ENCODE measurements at regions not wholly inside any gene's neighbourhood (a gene's known extent, or its start where the extent isn't known, plus 50 kb on each side); places are given as distances from the start of the nearest gene placed in this dataset.

GRCh38 chr5:109531262-109531661 is 121.5 kb upstream of the PJA2 start:
- no peak for DNase-seq (ENCODE audit: low spot score)

- DNase-seq (ENCODE audit: low spot score), result no peak
Measured at GRCh38 chr5:109529987-109530386, 120.2 kb upstream of the PJA2 start.

GRCh38 chr5:109529520-109529919 is 119.7 kb upstream of the PJA2 start:
- DNase-seq (ENCODE audit: low spot score), result peak; percentile 14

- DNase-seq (ENCODE audit: low spot score), result no peak
Measured at GRCh38 chr5:109524555-109524954, 114.8 kb upstream of the PJA2 start.

GRCh38 chr5:109524026-109524425 is 114.3 kb upstream of the PJA2 start:
- no peak for DNase-seq (ENCODE audit: low spot score)

- DNase-seq (ENCODE audit: low spot score), result no peak
Measured at GRCh38 chr5:109522404-109522803, 112.6 kb upstream of the PJA2 start.

DNA sequence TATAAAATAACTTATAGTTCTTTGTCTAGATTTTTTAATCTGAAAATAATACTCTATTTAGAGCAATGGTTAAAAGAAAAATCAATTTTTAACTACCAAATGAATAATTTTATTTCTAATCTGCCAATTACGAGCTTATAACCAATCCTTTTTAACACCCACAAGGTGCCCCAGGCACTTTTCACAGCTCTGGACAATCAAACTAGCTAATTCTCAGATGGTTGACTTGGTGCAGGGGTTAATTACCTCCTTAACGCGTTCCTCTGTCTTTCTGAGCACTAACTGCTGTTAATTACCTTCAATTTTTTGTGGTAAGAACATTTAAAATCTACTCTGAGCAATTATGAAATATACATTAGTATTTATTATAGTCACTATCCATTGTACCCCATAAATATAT is 109.6 kb upstream of the PJA2 start:
- DNase-seq (ENCODE audit: low spot score), result no peak

DNA sequence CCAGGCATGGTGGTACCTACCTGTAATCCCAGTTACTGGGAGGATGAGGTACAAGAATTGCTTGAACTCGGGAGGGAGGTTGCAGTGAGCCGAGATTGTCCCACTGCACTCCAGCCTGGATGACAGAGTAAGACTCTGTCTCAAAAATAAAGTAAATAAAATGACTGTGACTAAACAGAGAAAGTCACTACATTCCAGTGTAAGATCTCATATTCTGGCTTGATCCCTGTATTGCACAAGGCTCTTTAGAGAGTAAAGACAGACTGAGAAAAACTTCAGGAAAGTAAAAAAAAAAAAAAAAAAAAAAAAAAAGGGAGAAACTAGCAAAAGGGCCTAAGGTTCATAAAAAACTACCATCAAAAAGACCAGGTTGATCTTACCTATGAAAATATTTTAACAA is 106.6 kb upstream of the PJA2 start:
- peak; percentile 42 for DNase-seq (ENCODE audit: low spot score)

GRCh38 chr5:109511980-109512734 is 102.4 kb upstream of the PJA2 start:
- no peak for DNase-seq (ENCODE audit: low spot score)

- no peak for DNase-seq (ENCODE audit: low spot score)
Measured at GRCh38 chr5:109506556-109506955, 96.8 kb upstream of the PJA2 start.

- DNase-seq (ENCODE audit: low spot score), result no peak
Measured at GRCh38 chr5:109496112-109496511, 86.3 kb upstream of the PJA2 start.

GRCh38 chr5:109487753-109488420 is 78.1 kb upstream of the PJA2 start:
- DNase-seq (ENCODE audit: low spot score), result no peak

DNA sequence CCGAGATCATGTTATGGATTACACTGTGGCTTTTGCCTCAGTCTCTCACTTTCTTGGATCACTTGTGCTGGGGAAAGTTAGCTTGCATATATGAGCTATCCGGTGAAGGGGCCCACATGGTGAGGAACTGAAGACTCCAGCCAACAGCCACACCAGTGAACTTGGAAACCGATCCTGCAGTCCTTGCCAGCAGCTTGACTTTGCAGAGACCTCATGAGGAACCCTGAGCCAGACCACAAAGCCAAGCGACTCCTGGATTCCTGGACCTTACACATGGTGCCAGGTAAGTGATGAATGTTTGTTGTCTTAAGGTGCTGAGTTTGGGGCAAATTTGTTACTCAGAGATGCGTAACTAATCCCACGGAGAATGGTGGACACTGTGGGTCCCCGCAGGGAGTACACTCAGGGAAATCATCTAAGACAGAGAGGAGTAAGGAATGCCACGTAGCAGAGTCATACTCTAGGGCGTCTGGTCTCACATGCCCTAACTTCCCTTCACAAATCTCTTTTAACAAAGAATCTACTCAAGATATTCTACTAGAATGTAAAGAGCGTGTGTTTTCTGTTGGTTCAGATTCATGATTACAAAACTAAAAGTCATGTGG is 76.5 kb upstream of the PJA2 start:
- no peak for DNase-seq (ENCODE audit: low spot score)

DNA sequence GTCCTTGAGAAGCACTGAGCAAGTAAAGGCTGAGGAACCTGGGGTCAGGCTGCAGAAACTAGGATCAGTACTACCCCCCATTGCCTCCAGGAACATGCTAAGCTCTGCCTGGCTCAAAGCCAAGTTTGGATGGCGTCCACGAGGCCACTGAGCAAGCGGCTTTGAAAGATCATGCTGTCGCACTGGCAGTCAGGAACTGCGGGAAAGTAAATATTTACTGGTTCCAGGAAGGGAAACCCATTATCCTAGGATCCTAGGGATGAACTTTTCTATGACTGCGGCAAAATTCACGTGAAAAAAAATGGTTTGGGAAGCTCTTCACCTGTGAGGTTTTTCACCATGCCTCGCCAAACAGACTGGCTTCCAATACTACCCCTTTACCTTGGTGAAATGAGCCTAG is 75.3 kb upstream of the PJA2 start:
- DNase-seq (ENCODE audit: low spot score), result no peak

GRCh38 chr5:109484597-109484996 is 74.8 kb upstream of the PJA2 start:
- DNase-seq (ENCODE audit: low spot score), result no peak

GRCh38 chr5:109483395-109483971 is 73.7 kb upstream of the PJA2 start:
- no peak for DNase-seq (ENCODE audit: low spot score)

GRCh38 chr5:109482748-109483147 is 73.0 kb upstream of the PJA2 start:
- no peak for DNase-seq (ENCODE audit: low spot score)

- DNase-seq (ENCODE audit: low spot score), result no peak
Measured at GRCh38 chr5:109479260-109479860, 69.6 kb upstream of the PJA2 start.

GRCh38 chr5:109478830-109479229 is 69.1 kb upstream of the PJA2 start:
- no peak for DNase-seq (ENCODE audit: low spot score)

DNA sequence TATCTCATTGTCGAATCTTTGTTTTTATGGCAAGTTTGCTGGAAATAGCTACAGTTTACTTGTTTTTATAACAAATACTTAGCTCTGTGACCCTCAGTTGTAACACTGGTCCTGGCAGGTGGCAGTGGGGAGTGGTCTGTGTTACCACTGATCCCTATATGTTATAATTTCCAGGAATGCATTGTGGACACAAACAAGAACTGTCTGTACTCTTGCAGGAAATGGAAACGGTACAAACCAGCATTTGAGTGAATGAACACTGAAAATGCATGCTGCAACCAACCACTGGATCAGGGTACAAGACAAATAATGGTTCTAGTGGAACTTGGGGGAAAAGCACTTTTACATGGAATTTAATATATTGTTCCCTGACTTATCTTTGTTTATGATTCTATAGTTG is 66.5 kb upstream of the PJA2 start:
- DNase-seq (ENCODE audit: low spot score), result no peak

DNA sequence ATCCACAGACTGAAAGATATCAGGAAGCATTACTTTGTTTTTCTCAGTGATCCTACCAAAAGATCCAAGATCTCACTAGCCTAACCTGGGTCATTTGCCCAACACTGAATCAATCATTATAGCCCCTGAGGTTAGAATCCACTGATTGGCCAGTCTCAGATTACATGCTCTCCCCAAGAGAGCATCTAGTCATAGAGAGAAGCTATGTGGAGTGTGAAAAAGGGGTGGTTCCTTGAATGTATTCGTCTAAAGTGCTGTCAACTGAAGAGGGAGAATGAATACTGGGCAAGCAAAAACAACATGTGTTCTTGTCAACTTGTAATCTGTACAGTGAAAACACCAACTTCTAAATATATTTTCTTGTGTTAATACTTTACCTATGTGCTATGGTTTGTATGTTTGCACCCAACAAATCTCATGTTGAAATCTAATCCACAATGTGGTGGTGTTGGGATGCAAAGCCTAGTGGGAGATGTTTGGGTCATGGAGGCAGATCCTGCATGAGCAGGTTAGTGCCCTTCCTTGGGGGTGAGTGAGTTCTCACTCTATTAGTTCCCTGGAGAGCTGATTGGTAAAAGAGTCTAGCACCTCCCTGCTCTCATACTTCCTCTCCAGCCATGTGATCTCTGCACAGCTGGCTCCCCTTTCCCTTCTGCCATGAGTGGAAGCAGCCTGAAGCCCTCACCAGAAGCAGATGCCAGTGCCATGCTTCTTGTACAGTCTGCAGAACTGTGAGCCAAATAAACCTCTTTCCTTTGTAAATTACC is 60.3 kb upstream of the PJA2 start:
- no peak for DNase-seq (ENCODE audit: low spot score)

Data from AG20443 (cell line).